GM12878 (cell line): ENCODE measurements at regions not wholly inside any gene's neighbourhood (a gene's known extent, or its start where the extent isn't known, plus 50 kb on each side); places are given as distances from the start of the nearest gene placed in this dataset.
A peak's percentile ranks its signal among the peaks of the same experiment; 100 is the strongest.

Experiments used
- ATAC-seq: fragments of 200-7000 bp; cut with Tn5 transposase; 3 replicates; pipeline ENCODE4 v1.9.1; 2020; ENCODE audit warnings: mild to moderate bottlenecking, moderate library complexity
- BruUV-seq: library from RNA; stranded (reverse); fragments of 400-500 nt; replicated peaks from 2 replicates; lab custom pipeline; 2021; lab: Mats Ljungman, UMichigan
- CTCF ChIA-PET: fragments of 300-600 bp; sonication (Branson Sonifier 250); formaldehyde crosslinking; extraction: SDS; loops from one replicate; lab custom pipeline; 2021; ENCODE audit warnings: inconsistent platforms; lab: Yijun Ruan, JAX
- POLR2A ChIA-PET: fragments of 350-600 bp; formaldehyde crosslinking; extraction: SDS; loops from one replicate; lab custom pipeline; 2021; ENCODE audit warnings: inconsistent platforms; lab: Charles Lee
- RAD21 ChIA-PET: fragments of 300-600 bp; sonication (Branson Sonifier 250); formaldehyde crosslinking; loops from one replicate; lab custom pipeline; 2023; ENCODE audit warnings: antibody characterized with exemption; ENCODE audit not compliant: unreplicated experiment; lab: Charles Lee
- SMC1A ChIA-PET: fragments of 300-600 bp; sonication (Branson Sonifier 250); formaldehyde crosslinking; loops from one replicate; lab custom pipeline; 2023; ENCODE audit not compliant: unreplicated experiment, uncharacterized antibody; lab: Charles Lee
- DNase-seq: peaks from one replicate; pipeline ENCODE4 v3.0.0-alpha.2; 2011; ENCODE audit warnings: low read depth, low spot score
- FAIRE-seq: peaks from 3 replicates; lab custom pipeline; 2011; peaks lifted over from hg19 to GRCh38; lab: Jason Lieb, UNC
- H2AFZ ChIP-seq: 2 replicates; pipeline ENCODE4 v1.6.0; 2011; ENCODE audit warnings: low read depth, low read length, control low read depth; ENCODE audit not compliant: control insufficient read depth
- H3K27ac ChIP-seq: 2 replicates; pipeline ENCODE4 v1.5.1; 2011; ENCODE audit warnings: control low read depth; ENCODE audit not compliant: control insufficient read depth, insufficient read depth
- H3K27me3 ChIP-seq, 2 experiments: replicated peaks in 1 of 2; 2 replicates each; pipeline versions ENCODE4 v1.6.0 to v1.6.1; 2011; ENCODE audit warnings: low read length in 1 of 2; ENCODE audit not compliant: control insufficient read depth in 2 of 2, insufficient read depth in 2 of 2
- H3K36me3 ChIP-seq, 2 experiments: 2 replicates each; pipeline ENCODE4 v1.5.1; 2011; ENCODE audit warnings: low read length in 1 of 2; ENCODE audit not compliant: control insufficient read depth in 2 of 2, insufficient read depth in 2 of 2
- H3K4me1 ChIP-seq: 2 replicates; pipeline ENCODE4 v1.6.1; 2011; ENCODE audit warnings: mild to moderate bottlenecking, low read length, moderate library complexity, mixed read lengths; ENCODE audit not compliant: control insufficient read depth, insufficient read depth
- H3K4me2 ChIP-seq: 2 replicates; pipeline ENCODE4 v1.6.0; 2011; ENCODE audit warnings: control low read depth; ENCODE audit not compliant: control insufficient read depth, insufficient read depth
- H3K4me3 ChIP-seq: fragments of 200-600 bp; sonication (generic); 2 replicates; pipeline ENCODE4 v1.5.1; 2016
- H3K79me2 ChIP-seq: 2 replicates; pipeline ENCODE4 v1.6.0; 2011; ENCODE audit warnings: low read length; ENCODE audit not compliant: control insufficient read depth, insufficient read depth
- H3K9ac ChIP-seq: 2 replicates; pipeline ENCODE4 v1.8.0; 2011; ENCODE audit warnings: low read length, control low read depth, mixed read lengths; ENCODE audit not compliant: control insufficient read depth, insufficient read depth
- H3K9me3 ChIP-seq: replicated peaks from 3 replicates; pipeline ENCODE4 v1.5.1; 2011; ENCODE audit warnings: mild to moderate bottlenecking, low read length; ENCODE audit not compliant: control insufficient read depth, insufficient read depth
- H4K20me1 ChIP-seq: 2 replicates; pipeline ENCODE4 v1.6.0; 2011; ENCODE audit not compliant: control insufficient read depth, insufficient read depth
- BHLHE40 ChIP-seq, 2 experiments: fragments of 450-650 bp in 1 of 2; IDR thresholded peaks; 2 replicates each; pipeline ENCODE4 v1.6.1; 2011 to 2017; ENCODE audit warnings: low read depth in 2 of 2, borderline replicate concordance in 1 of 2, improper control_type of control experiment in 1 of 2, low read length in 1 of 2, mild to moderate bottlenecking in 1 of 2
- BRCA1 ChIP-seq: IDR thresholded peaks from 2 replicates; pipeline ENCODE4 v1.6.1; 2011; ENCODE audit warnings: low read depth, low read length, improper control_type of control experiment
- DPF2 ChIP-seq: fragments of 450-650 bp; IDR thresholded peaks from 2 replicates; pipeline ENCODE4 v1.6.1; 2017; ENCODE audit warnings: mild to moderate bottlenecking
- IKZF1 ChIP-seq: fragments of 450-650 bp; conservative IDR thresholded peaks from 2 replicates; pipeline ENCODE4 v1.6.1; 2017; ENCODE audit warnings: antibody characterized with exemption, mild to moderate bottlenecking
- RB1 ChIP-seq: fragments of 450-650 bp; formaldehyde crosslinking; IDR thresholded peaks from 2 replicates; pipeline ENCODE4 v1.6.1; 2017; ENCODE audit warnings: mild to moderate bottlenecking, borderline replicate concordance
- RELA ChIP-seq: fragments of 450-650 bp; IDR thresholded peaks from 2 replicates; pipeline ENCODE4 v1.8.0; 2014; ENCODE audit warnings: borderline replicate concordance; ENCODE audit not compliant: partially characterized antibody
- SKIL ChIP-seq: fragments of 450-650 bp; IDR thresholded peaks from 2 replicates; pipeline ENCODE4 v1.6.1; 2017; ENCODE audit warnings: mild to moderate bottlenecking, low read depth, inconsistent platforms; ENCODE audit not compliant: poor library complexity, severe bottlenecking
- WGBS: methylation state at CpG from one replicate; pipeline ENCODE4 v1.1.6; 2016; ENCODE audit warnings: low lambda C conversion rate; ENCODE audit not compliant: insufficient replicate concordance, insufficient coverage; ENCODE audit errors: missing lambda C conversion rate; 5-methylcytosine and 5-hydroxymethylcytosine counted together
- in situ Hi-C: fragments of 300-500 bp; cut with MboI; formaldehyde crosslinking; loops from 9 replicates; pipeline ENCODE4 v1.14.3; 2018; ENCODE audit warnings: mixed read lengths
- intact Hi-C: fragments of 100-400 bp; cut with micrococcal nuclease; formaldehyde crosslinking; loops from one replicate; pipeline ENCODE4 v1.14.2; 2022; ENCODE audit not compliant: unreplicated experiment
- TF ChIP-seq, protein P1 (sequence below): fragments of 450-650 bp; IDR thresholded peaks from 2 replicates; pipeline ENCODE4 v1.6.1; 2017; ENCODE audit warnings: low read depth, mild to moderate bottlenecking, moderate library complexity

DNA sequence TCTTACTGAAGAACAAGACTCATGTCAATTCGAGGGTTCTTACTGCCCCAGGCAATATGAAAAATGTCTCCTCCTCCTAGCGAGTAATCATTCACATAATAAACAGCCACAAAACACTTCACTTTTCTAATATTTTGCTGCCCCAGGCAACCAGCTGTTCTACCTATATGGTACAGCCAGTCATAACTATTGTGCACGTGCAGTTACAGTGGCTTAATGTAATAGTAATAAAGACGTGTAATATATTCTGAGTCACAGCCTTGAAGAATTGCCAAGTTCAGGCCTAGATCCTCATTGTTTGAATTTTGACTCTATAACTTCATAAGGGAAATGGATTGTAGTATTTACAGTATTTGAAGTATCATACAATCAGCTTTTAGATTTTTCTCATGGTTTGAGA is 1250.0 kb upstream of the GBE1 start:
- 3% methylated on average over 4 of the region's 4 CpGs for WGBS
- in situ Hi-C loops = no loop called here
- Histone ChIP-seq H3K4me3 (no peak overlapping the region), H3K27me3 (no peaks in the 10 kb centered on the region), H3K27ac (no peak overlapping the region), H3K79me2 (no peaks in the 10 kb centered on the region), H2AFZ (no peak overlapping the region), H3K4me2 (no peak overlapping the region), H3K36me3 (no peaks in the 10 kb centered on the region), H3K4me1 (no peaks in the 10 kb centered on the region), H3K9me3 (no peaks in the 10 kb centered on the region), H4K20me1 (no peaks in the 10 kb centered on the region), H3K9ac (no peak overlapping the region)
- ChIA-PET SMC1A (interaction anchor here (0.7 kb wide), 1 partner anchor 10 kb away, joined by 3 read pairs; no protein-coding TSS in a partner anchor), POLR2A (no interaction called here), CTCF (interaction anchor here (0.9 kb wide), 1 partner anchor 22 kb away, joined by 4 read pairs; no protein-coding TSS in a partner anchor), RAD21 (no interaction called here)
- TF ChIP-seq RB1 (no peak), BHLHE40 (IDR thresholded peaks at IDR 0.05; ENCODE audit: borderline replicate concordance in 1 of 2, low read depth in 2 of 2, low read length in 1 of 2) (peak in 1 of 2 experiments; percentile 63; a peak in 2 of 4 replicates)
- intact Hi-C loops = no loop called here
- ATAC-seq (peak; percentile 49), FAIRE-seq (no peak), DNase-seq (no peak)
- no TSS peak for BruUV-seq

GRCh38 chr3:83003917-83004316 is 1242.5 kb upstream of the GBE1 start:
- H3K9ac ChIP-seq = no peak overlapping the region
- no peaks in the 10 kb centered on the region for H3K79me2 ChIP-seq
- ChIA-PET RAD21 (no interaction called here), SMC1A (interaction anchor here (1.6 to 1.9 kb wide), 2 partner anchors 21 to 138 kb away, joined by 3 to 9 read pairs; no protein-coding TSS in a partner anchor), POLR2A (no interaction called here), CTCF (interaction anchor here (1.5 kb wide), 1 partner anchor 12 kb away, joined by 3 read pairs; no protein-coding TSS in a partner anchor)
- in situ Hi-C loops = no loop called here
- no peak overlapping the region for H3K4me3 ChIP-seq
- no peaks in the 10 kb centered on the region for H3K4me1 ChIP-seq
- BruUV-seq = no TSS peak
- DNase-seq (no peak), ATAC-seq (no peak), FAIRE-seq (no peak)
- intact Hi-C loops = loop anchor here (5.0 kb wide), 1 partner anchor 62 kb away; no protein-coding TSS in a partner anchor
- no peaks in the 10 kb centered on the region for H3K36me3 ChIP-seq
- no peak overlapping the region for H2AFZ ChIP-seq
- H3K9me3 ChIP-seq = no peaks in the 10 kb centered on the region
- no peaks in the 10 kb centered on the region for H3K27me3 ChIP-seq
- no peak overlapping the region for H3K27ac ChIP-seq
- no peak overlapping the region for H3K4me2 ChIP-seq
- H4K20me1 ChIP-seq = no peaks in the 10 kb centered on the region
- no peak for TF ChIP-seq IKZF1
- TF ChIP-seq RELA = no peak
- TF ChIP-seq BRCA1 = no peak
- TF ChIP-seq DPF2 = no peak
- TF ChIP-seq, protein P1, sequence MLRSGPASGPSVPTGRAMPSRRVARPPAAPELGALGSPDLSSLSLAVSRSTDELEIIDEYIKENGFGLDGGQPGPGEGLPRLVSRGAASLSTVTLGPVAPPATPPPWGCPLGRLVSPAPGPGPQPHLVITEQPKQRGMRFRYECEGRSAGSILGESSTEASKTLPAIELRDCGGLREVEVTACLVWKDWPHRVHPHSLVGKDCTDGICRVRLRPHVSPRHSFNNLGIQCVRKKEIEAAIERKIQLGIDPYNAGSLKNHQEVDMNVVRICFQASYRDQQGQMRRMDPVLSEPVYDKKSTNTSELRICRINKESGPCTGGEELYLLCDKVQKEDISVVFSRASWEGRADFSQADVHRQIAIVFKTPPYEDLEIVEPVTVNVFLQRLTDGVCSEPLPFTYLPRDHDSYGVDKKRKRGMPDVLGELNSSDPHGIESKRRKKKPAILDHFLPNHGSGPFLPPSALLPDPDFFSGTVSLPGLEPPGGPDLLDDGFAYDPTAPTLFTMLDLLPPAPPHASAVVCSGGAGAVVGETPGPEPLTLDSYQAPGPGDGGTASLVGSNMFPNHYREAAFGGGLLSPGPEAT = no peak
- no peak for TF ChIP-seq SKIL
- 15% methylated on average over 3 of the region's 3 CpGs for WGBS
